Neural cell (in vitro differentiated cells): ENCODE measurements at regions not wholly inside any gene's neighbourhood (a gene's known extent, or its start where the extent isn't known, plus 50 kb on each side); places are given as distances from the start of the nearest gene placed in this dataset.

Source experiments
- TF ChIP-seq, protein P1 (sequence below): fragments of 450-650 bp; IDR thresholded peaks from 2 replicates; pipeline ENCODE4 v1.5.1; 2014; ENCODE audit warnings: antibody characterized with exemption, mild to moderate bottlenecking, moderate library complexity; ENCODE audit not compliant: poor library complexity, severe bottlenecking
- TF ChIP-seq, protein P2 (sequence below): IDR thresholded peaks from 2 replicates; pipeline ENCODE4 v1.6.1; 2012; ENCODE audit warnings: borderline replicate concordance

- TF ChIP-seq, protein P1, sequence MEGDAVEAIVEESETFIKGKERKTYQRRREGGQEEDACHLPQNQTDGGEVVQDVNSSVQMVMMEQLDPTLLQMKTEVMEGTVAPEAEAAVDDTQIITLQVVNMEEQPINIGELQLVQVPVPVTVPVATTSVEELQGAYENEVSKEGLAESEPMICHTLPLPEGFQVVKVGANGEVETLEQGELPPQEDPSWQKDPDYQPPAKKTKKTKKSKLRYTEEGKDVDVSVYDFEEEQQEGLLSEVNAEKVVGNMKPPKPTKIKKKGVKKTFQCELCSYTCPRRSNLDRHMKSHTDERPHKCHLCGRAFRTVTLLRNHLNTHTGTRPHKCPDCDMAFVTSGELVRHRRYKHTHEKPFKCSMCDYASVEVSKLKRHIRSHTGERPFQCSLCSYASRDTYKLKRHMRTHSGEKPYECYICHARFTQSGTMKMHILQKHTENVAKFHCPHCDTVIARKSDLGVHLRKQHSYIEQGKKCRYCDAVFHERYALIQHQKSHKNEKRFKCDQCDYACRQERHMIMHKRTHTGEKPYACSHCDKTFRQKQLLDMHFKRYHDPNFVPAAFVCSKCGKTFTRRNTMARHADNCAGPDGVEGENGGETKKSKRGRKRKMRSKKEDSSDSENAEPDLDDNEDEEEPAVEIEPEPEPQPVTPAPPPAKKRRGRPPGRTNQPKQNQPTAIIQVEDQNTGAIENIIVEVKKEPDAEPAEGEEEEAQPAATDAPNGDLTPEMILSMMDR: peak; percentile 49
- TF ChIP-seq, protein P2, sequence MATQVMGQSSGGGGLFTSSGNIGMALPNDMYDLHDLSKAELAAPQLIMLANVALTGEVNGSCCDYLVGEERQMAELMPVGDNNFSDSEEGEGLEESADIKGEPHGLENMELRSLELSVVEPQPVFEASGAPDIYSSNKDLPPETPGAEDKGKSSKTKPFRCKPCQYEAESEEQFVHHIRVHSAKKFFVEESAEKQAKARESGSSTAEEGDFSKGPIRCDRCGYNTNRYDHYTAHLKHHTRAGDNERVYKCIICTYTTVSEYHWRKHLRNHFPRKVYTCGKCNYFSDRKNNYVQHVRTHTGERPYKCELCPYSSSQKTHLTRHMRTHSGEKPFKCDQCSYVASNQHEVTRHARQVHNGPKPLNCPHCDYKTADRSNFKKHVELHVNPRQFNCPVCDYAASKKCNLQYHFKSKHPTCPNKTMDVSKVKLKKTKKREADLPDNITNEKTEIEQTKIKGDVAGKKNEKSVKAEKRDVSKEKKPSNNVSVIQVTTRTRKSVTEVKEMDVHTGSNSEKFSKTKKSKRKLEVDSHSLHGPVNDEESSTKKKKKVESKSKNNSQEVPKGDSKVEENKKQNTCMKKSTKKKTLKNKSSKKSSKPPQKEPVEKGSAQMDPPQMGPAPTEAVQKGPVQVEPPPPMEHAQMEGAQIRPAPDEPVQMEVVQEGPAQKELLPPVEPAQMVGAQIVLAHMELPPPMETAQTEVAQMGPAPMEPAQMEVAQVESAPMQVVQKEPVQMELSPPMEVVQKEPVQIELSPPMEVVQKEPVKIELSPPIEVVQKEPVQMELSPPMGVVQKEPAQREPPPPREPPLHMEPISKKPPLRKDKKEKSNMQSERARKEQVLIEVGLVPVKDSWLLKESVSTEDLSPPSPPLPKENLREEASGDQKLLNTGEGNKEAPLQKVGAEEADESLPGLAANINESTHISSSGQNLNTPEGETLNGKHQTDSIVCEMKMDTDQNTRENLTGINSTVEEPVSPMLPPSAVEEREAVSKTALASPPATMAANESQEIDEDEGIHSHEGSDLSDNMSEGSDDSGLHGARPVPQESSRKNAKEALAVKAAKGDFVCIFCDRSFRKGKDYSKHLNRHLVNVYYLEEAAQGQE: no peak
Measured at GRCh38 chr2:151051574-151052220, 210.0 kb downstream of the RBM43 start.
